GM12878 (cell line): ENCODE measurements at regions not wholly inside any gene's neighbourhood (a gene's known extent, or its start where the extent isn't known, plus 50 kb on each side); places are given as distances from the start of the nearest gene placed in this dataset.

Experiments
- ATAC-seq: fragments of 200-7000 bp; cut with Tn5 transposase; 3 replicates; pipeline ENCODE4 v1.9.1; 2020; ENCODE audit warnings: mild to moderate bottlenecking, moderate library complexity
- BruUV-seq: library from RNA; stranded (reverse); fragments of 400-500 nt; replicated peaks from 2 replicates; lab custom pipeline; 2021; lab: Mats Ljungman, UMichigan
- CTCF ChIA-PET: fragments of 300-600 bp; sonication (Branson Sonifier 250); formaldehyde crosslinking; extraction: SDS; loops from one replicate; lab custom pipeline; 2021; ENCODE audit warnings: inconsistent platforms; lab: Yijun Ruan, JAX
- POLR2A ChIA-PET: fragments of 350-600 bp; formaldehyde crosslinking; extraction: SDS; loops from one replicate; lab custom pipeline; 2021; ENCODE audit warnings: inconsistent platforms; lab: Charles Lee
- RAD21 ChIA-PET: fragments of 300-600 bp; sonication (Branson Sonifier 250); formaldehyde crosslinking; loops from one replicate; lab custom pipeline; 2023; ENCODE audit warnings: antibody characterized with exemption; ENCODE audit not compliant: unreplicated experiment; lab: Charles Lee
- SMC1A ChIA-PET: fragments of 300-600 bp; sonication (Branson Sonifier 250); formaldehyde crosslinking; loops from one replicate; lab custom pipeline; 2023; ENCODE audit not compliant: unreplicated experiment, uncharacterized antibody; lab: Charles Lee
- DNase-seq: peaks from one replicate; pipeline ENCODE4 v3.0.0-alpha.2; 2011; ENCODE audit warnings: low read depth, low spot score
- FAIRE-seq: peaks from 3 replicates; lab custom pipeline; 2011; peaks lifted over from hg19 to GRCh38; lab: Jason Lieb, UNC
- H2AFZ ChIP-seq: 2 replicates; pipeline ENCODE4 v1.6.0; 2011; ENCODE audit warnings: low read depth, low read length, control low read depth; ENCODE audit not compliant: control insufficient read depth
- H3K27ac ChIP-seq: 2 replicates; pipeline ENCODE4 v1.5.1; 2011; ENCODE audit warnings: control low read depth; ENCODE audit not compliant: control insufficient read depth, insufficient read depth
- H3K27me3 ChIP-seq, 2 experiments: replicated peaks in 1 of 2; 2 replicates each; pipeline versions ENCODE4 v1.6.0 to v1.6.1; 2011; ENCODE audit warnings: low read length in 1 of 2; ENCODE audit not compliant: control insufficient read depth in 2 of 2, insufficient read depth in 2 of 2
- H3K36me3 ChIP-seq, 2 experiments: 2 replicates each; pipeline ENCODE4 v1.5.1; 2011; ENCODE audit warnings: low read length in 1 of 2; ENCODE audit not compliant: control insufficient read depth in 2 of 2, insufficient read depth in 2 of 2
- H3K4me1 ChIP-seq: 2 replicates; pipeline ENCODE4 v1.6.1; 2011; ENCODE audit warnings: mild to moderate bottlenecking, low read length, moderate library complexity, mixed read lengths; ENCODE audit not compliant: control insufficient read depth, insufficient read depth
- H3K4me2 ChIP-seq: 2 replicates; pipeline ENCODE4 v1.6.0; 2011; ENCODE audit warnings: control low read depth; ENCODE audit not compliant: control insufficient read depth, insufficient read depth
- H3K4me3 ChIP-seq: fragments of 200-600 bp; sonication (generic); 2 replicates; pipeline ENCODE4 v1.5.1; 2016
- H3K79me2 ChIP-seq: 2 replicates; pipeline ENCODE4 v1.6.0; 2011; ENCODE audit warnings: low read length; ENCODE audit not compliant: control insufficient read depth, insufficient read depth
- H3K9ac ChIP-seq: 2 replicates; pipeline ENCODE4 v1.8.0; 2011; ENCODE audit warnings: low read length, control low read depth, mixed read lengths; ENCODE audit not compliant: control insufficient read depth, insufficient read depth
- H3K9me3 ChIP-seq: replicated peaks from 3 replicates; pipeline ENCODE4 v1.5.1; 2011; ENCODE audit warnings: mild to moderate bottlenecking, low read length; ENCODE audit not compliant: control insufficient read depth, insufficient read depth
- H4K20me1 ChIP-seq: 2 replicates; pipeline ENCODE4 v1.6.0; 2011; ENCODE audit not compliant: control insufficient read depth, insufficient read depth
- CBX5 ChIP-seq: sonication (generic); IDR thresholded peaks from 2 replicates; pipeline ENCODE4 v1.6.1; 2016; ENCODE audit warnings: low read depth, moderate library complexity, mild to moderate bottlenecking, inconsistent platforms
- EED ChIP-seq: sonication (generic); IDR thresholded peaks from 2 replicates; pipeline ENCODE4 v1.6.1; 2016; ENCODE audit warnings: antibody characterized with exemption, low read depth
- KAT2A ChIP-seq: conservative IDR thresholded peaks from 2 replicates; pipeline ENCODE4 v1.6.1; 2011; ENCODE audit warnings: low read depth, low read length; ENCODE audit not compliant: control insufficient read depth
- MEF2A ChIP-seq: IDR thresholded peaks from 2 replicates; pipeline ENCODE4 v1.6.1; 2011; ENCODE audit warnings: low read depth, mild to moderate bottlenecking, low read length, moderate library complexity; ENCODE audit not compliant: insufficient read depth
- MTA2 ChIP-seq: fragments of 450-650 bp; IDR thresholded peaks from 2 replicates; pipeline ENCODE4 v1.6.1; 2016; ENCODE audit warnings: low read depth, mild to moderate bottlenecking, moderate library complexity
- MYB ChIP-seq: fragments of 150-350 bp; IDR thresholded peaks from 2 replicates; pipeline ENCODE4 v1.6.1; 2014; ENCODE audit warnings: mild to moderate bottlenecking, low read depth, low read length, borderline replicate concordance
- MYC ChIP-seq: IDR thresholded peaks from 2 replicates; pipeline ENCODE4 v1.6.1; 2011; ENCODE audit warnings: mild to moderate bottlenecking, low read length, moderate library complexity, inconsistent platforms; ENCODE audit not compliant: insufficient read depth, insufficient replicate concordance, insufficient read length, severe bottlenecking
- NBN ChIP-seq: fragments of 450-650 bp; IDR thresholded peaks from 2 replicates; pipeline ENCODE4 v1.6.1; 2016
- NR2C2 ChIP-seq: IDR thresholded peaks from 2 replicates; pipeline ENCODE4 v1.6.1; 2011; ENCODE audit warnings: borderline replicate concordance, low read depth; ENCODE audit not compliant: control insufficient read depth, insufficient read length
- PML ChIP-seq: IDR thresholded peaks from 2 replicates; pipeline ENCODE4 v1.6.1; 2012; ENCODE audit warnings: low read length, inconsistent platforms
- RFX5 ChIP-seq: IDR thresholded peaks from 2 replicates; pipeline ENCODE4 v1.6.1; 2011; ENCODE audit warnings: low read depth, low read length, improper control_type of control experiment
- SMARCA5 ChIP-seq: fragments of 450-650 bp; IDR thresholded peaks from 2 replicates; pipeline ENCODE4 v1.6.1; 2017; ENCODE audit warnings: mild to moderate bottlenecking
- SREBF2 ChIP-seq: IDR thresholded peaks from 2 replicates; pipeline ENCODE4 v1.6.1; 2012; ENCODE audit warnings: mild to moderate bottlenecking, low read length
- TAF1 ChIP-seq: IDR thresholded peaks from 2 replicates; pipeline ENCODE4 v1.6.1; 2011; ENCODE audit warnings: mild to moderate bottlenecking, low read depth, low read length, borderline replicate concordance
- WGBS: methylation state at CpG from one replicate; pipeline ENCODE4 v1.1.6; 2016; ENCODE audit warnings: low lambda C conversion rate; ENCODE audit not compliant: insufficient replicate concordance, insufficient coverage; ENCODE audit errors: missing lambda C conversion rate; 5-methylcytosine and 5-hydroxymethylcytosine counted together
- in situ Hi-C: fragments of 300-500 bp; cut with MboI; formaldehyde crosslinking; loops from 9 replicates; pipeline ENCODE4 v1.14.3; 2018; ENCODE audit warnings: mixed read lengths
- intact Hi-C: fragments of 100-400 bp; cut with micrococcal nuclease; formaldehyde crosslinking; loops from one replicate; pipeline ENCODE4 v1.14.2; 2022; ENCODE audit not compliant: unreplicated experiment
- TF ChIP-seq, protein P1 (sequence below): IDR thresholded peaks from 2 replicates; pipeline ENCODE4 v1.6.1; 2012; ENCODE audit warnings: low read depth, low read length, improper control_type of control experiment
- TF ChIP-seq, protein P2 (sequence below): IDR thresholded peaks from 2 replicates; pipeline ENCODE4 v1.6.1; 2012; ENCODE audit warnings: low read depth, low read length, improper control_type of control experiment

DNA sequence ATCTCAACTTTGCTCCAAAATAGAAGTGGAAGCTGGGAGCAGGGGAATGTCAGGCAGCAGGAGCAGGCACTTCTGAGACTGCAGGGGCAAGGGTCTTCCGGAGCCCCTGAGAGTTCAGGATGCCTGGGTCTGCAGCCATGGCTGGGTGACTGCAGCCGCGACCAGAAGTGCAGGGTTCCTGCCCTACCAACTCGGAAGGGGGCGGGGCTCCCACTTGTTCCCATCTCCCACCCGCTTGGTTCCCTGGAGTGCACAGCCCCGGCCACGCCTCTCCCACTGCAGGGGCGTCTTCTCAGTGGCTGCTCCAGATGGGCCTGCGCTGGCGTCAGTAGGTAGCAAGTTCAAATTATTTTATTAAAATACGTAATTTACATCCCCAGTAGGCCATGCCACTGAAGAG lies 1631.7 kb downstream of the OLFM4 start:
- DNase-seq = no peak
- WGBS = 58% methylated on average over 12 of the region's 12 CpGs
- no peaks in the 10 kb centered on the region for H3K4me1 ChIP-seq
- H3K27ac ChIP-seq = no peak overlapping the region
- CTCF ChIA-PET = no interaction called here
- no TSS peak for BruUV-seq
- in situ Hi-C loops = no loop called here
- H3K4me2 ChIP-seq = no peak overlapping the region
- SMC1A ChIA-PET = no interaction called here
- H3K79me2 ChIP-seq = no peaks in the 10 kb centered on the region
- no peaks in the 10 kb centered on the region for H3K27me3 ChIP-seq
- no peaks in the 10 kb centered on the region; the same call in 2 of the 3 replicates for H3K9me3 ChIP-seq
- H3K36me3 ChIP-seq = no peaks in the 10 kb centered on the region
- no peak for FAIRE-seq
- H3K9ac ChIP-seq = no peak overlapping the region
- TF ChIP-seq MEF2A = no peak
- no peak for TF ChIP-seq KAT2A
- intact Hi-C loops = no loop called here
- no peak overlapping the region for H2AFZ ChIP-seq
- RAD21 ChIA-PET = no interaction called here
- H4K20me1 ChIP-seq = no peaks in the 10 kb centered on the region
- no peak overlapping the region for H3K4me3 ChIP-seq
- ATAC-seq = no peak
- POLR2A ChIA-PET = no interaction called here

DNA sequence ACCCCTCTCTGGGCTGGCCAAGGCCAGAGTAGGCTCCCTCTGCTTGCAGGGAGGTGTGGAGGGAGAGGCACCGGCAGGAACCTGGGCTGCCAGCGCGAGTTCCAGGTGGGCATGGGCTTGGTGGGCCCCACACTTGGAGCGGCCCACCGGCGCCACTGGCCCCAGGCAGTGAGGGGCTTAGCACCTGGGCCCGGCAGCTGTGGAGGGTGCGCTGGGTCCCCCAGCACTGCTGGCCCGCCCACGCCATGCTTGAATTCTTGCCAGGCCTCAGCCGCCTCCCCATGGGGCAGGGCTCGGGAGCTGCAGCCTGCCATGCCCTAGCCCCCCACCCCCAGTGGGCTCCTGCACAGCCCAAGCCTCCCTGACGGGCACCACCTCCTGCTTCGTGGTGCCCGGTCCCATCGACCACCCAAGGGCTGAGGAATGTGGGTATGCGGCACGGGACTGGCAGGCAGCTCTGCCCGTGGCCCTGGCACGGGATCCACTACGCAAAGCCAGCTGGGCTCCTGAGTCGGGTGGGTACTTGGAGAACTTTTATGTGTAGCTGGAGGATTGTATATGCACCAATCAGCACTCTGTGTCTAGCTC lies 1648.0 kb downstream of the OLFM4 start:
- no peak overlapping the region for H2AFZ ChIP-seq
- no TSS peak for BruUV-seq
- RAD21 ChIA-PET = no interaction called here
- no peaks in the 10 kb centered on the region; the same call in 2 of the 3 replicates for H3K9me3 ChIP-seq
- FAIRE-seq (no peak), DNase-seq (no peak), ATAC-seq (no peak)
- H3K4me1 ChIP-seq = no peaks in the 10 kb centered on the region
- no peak overlapping the region for H3K4me2 ChIP-seq
- H3K9ac ChIP-seq = no peak overlapping the region
- no peak for TF ChIP-seq MYC
- no peak for TF ChIP-seq SMARCA5
- no peak for TF ChIP-seq MTA2
- no peak for TF ChIP-seq PML
- TF ChIP-seq, protein P1, sequence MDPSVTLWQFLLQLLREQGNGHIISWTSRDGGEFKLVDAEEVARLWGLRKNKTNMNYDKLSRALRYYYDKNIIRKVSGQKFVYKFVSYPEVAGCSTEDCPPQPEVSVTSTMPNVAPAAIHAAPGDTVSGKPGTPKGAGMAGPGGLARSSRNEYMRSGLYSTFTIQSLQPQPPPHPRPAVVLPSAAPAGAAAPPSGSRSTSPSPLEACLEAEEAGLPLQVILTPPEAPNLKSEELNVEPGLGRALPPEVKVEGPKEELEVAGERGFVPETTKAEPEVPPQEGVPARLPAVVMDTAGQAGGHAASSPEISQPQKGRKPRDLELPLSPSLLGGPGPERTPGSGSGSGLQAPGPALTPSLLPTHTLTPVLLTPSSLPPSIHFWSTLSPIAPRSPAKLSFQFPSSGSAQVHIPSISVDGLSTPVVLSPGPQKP = no peak
- no peak for TF ChIP-seq NR2C2
- no peak for TF ChIP-seq RFX5
- TF ChIP-seq, protein P2, sequence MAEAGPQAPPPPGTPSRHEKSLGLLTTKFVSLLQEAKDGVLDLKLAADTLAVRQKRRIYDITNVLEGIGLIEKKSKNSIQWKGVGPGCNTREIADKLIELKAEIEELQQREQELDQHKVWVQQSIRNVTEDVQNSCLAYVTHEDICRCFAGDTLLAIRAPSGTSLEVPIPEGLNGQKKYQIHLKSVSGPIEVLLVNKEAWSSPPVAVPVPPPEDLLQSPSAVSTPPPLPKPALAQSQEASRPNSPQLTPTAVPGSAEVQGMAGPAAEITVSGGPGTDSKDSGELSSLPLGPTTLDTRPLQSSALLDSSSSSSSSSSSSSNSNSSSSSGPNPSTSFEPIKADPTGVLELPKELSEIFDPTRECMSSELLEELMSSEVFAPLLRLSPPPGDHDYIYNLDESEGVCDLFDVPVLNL = no peak
- TF ChIP-seq EED = no peak
- no peak for TF ChIP-seq CBX5
- no peak for TF ChIP-seq SREBF2
- no peak for TF ChIP-seq NBN
- no peak for TF ChIP-seq TAF1
- no peak for TF ChIP-seq MYB
- SMC1A ChIA-PET = interaction anchor here (1.2 kb wide), 1 partner anchor 9 kb away, joined by 3 read pairs; no protein-coding TSS in a partner anchor
- H3K27me3 ChIP-seq = no peaks in the 10 kb centered on the region
- POLR2A ChIA-PET = no interaction called here
- H3K4me3 ChIP-seq = no peak overlapping the region
- no peak overlapping the region for H3K27ac ChIP-seq
- no peaks in the 10 kb centered on the region for H3K36me3 ChIP-seq
- in situ Hi-C loops = no loop called here
- intact Hi-C loops = no loop called here
- 41% methylated on average over 22 of the region's 22 CpGs for WGBS
- CTCF ChIA-PET = interaction anchor here (1.5 kb wide), 1 partner anchor 9 kb away, joined by 3 read pairs; no protein-coding TSS in a partner anchor
- H3K79me2 ChIP-seq = no peaks in the 10 kb centered on the region
- H4K20me1 ChIP-seq = no peaks in the 10 kb centered on the region
